HG03432 (cell line): ENCODE measurements at regions not wholly inside any gene's neighbourhood (a gene's known extent, or its start where the extent isn't known, plus 50 kb on each side); places are given as distances from the start of the nearest gene placed in this dataset.
"Not testable (repeated sequence)": the region's sequence is repeated elsewhere in the genome, so short reads cannot be mapped to it uniquely, and the experiment has no call there.

Source experiments
- ATAC-seq: cut with Tn5 transposase; IDR thresholded peaks from one replicate; pipeline ENCODE4 v1.9.1; 2021; ENCODE audit warnings: mild to moderate bottlenecking, moderate library complexity; ENCODE audit not compliant: unreplicated experiment

GRCh38 chr11:22449441-22449840 lies 111.3 kb downstream of the SLC17A6 start:
- no peak for ATAC-seq

DNA sequence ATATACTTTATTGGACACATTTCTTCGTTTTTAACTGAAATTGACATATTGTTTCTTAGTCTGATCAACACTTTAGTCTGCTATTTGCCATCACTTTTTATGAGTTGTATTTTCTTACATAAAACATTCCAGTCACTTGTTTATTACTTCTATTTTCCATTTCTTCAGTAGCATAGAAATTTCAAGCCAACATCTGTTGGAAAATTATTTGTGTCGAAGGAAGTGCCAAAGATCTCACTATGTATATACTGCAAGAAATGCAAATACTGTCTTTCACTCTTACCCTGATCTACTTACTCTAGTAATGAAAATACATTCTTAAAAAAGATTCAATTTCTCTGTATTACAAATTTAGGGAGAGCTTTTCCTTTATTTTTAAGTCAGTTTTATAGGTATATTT lies 105.9 kb downstream of the SLC17A6 start:
- ATAC-seq: no peak

GRCh38 chr11:22441831-22442230 lies 103.7 kb downstream of the SLC17A6 start:
- no peak for ATAC-seq

- ATAC-seq: not testable (repeated sequence)
Measured at GRCh38 chr11:22435582-22435981, 97.4 kb downstream of the SLC17A6 start.

GRCh38 chr11:22433517-22433916 lies 95.3 kb downstream of the SLC17A6 start:
- no peak for ATAC-seq

GRCh38 chr11:22433094-22433455 lies 94.9 kb downstream of the SLC17A6 start:
- no peak for ATAC-seq

DNA sequence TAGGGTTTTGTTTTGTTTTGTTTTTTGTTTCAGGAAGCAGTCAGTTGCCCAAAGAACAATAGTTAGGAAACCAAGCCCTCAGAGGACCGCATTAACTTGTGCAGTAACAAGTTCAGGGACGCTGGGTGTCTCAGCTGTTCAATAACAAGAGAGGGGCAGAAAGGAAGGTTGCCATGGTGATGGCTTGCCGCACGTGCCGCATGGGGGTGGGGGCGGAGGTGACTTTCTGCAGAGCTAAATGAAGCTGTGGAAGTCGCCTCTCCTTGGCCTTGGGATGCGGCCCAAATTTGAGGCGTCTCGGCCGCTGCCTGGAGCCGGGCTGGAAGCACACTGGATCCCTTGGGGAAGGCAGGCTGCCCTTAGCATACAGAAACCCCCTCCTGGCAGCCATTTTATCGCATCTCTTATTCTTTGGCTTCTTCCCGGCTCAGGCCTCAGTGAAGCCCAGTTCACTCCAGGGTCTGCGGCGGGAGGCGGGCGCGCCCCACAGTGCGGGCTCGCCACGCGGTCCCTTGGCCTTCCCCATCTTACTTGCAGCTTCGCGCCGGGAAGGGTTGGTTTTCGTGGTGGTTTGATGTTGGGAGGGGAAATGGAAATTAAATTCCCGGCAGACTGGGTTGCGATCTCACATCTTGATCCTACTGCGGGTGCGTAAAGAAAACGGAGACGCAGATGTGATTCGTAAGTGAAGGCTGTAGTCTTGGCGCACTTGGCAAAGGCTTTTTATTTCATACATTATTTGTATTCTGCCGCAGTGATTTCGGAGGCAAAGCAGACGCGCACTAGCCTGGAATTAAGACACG lies 94.3 kb downstream of the SLC17A6 start:
- no peak for ATAC-seq

DNA sequence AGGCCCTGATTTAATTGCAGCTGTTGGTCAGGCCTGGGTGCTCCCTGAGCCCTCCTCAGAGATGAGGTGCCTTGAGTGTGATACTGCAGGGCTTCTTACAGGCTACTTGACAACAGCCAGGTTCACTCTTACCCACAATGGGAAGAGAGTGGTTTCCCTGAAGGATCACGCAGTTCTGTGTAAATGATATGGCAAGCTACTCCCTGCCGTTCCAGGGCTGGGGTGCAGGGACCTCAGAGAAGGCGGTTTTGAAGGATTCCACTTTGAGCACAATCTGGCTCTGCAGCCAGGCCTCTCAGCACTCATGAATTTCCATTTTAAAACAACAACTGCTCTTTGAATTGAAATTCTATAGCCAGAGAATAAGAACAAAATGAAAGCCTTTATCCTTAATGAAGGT lies 92.9 kb downstream of the SLC17A6 start:
- no peak for ATAC-seq

- ATAC-seq: no peak
Measured at GRCh38 chr11:22430639-22431038, 92.5 kb downstream of the SLC17A6 start.

DNA sequence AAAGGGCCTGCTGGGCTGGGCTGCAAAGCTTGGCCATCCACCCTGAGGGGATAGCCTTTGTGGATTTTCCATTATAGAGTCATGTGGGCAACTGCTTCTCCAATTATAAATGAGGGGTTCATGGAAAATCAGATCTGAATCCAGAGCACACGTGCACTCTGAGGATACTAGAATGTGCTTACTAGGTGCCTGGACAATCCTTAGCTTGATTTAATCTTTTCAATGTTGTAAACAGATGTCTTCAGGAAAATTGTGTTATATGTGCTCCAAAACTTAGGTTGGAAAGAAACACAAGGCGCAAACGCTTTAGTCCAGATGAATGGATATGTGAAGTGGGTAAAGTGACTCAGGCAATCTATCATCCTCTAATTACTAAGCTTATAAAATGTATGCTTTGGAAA lies 92.0 kb downstream of the SLC17A6 start:
- ATAC-seq: no peak
